ENCODE measurements at regions not wholly inside any gene's neighbourhood (a gene's known extent, or its start where the extent isn't known, plus 50 kb on each side); places are given as distances from the start of the nearest gene placed in this dataset.

GRCh38 chr20:6471110-6471647 lies 296.3 kb upstream of the BMP2 start:
- Histone ChIP-seq H3K4me1 (no peaks in the 10 kb centered on the region), H3K9me3 (no peaks in the 10 kb centered on the region), H3K27me3 (no peaks in the 10 kb centered on the region), H3K4me3 (no peak overlapping the region), H3K36me3 (no peaks in the 10 kb centered on the region), H3K27ac (no peak overlapping the region)
- no peak for DNase-seq (ENCODE audit: low spot score in 2 of 2)
- TF ChIP-seq CTCF (IDR thresholded peaks at IDR 0.05): no peak
- TF ChIP-seq EP300 (IDR thresholded peaks at IDR 0.05): no peak
- TF ChIP-seq POLR2A (IDR thresholded peaks at IDR 0.05): no peak
- 97% methylated on average over 5 of the region's 5 CpGs for WGBS, 2 donors

GRCh38 chr20:6469695-6470094 lies 297.8 kb upstream of the BMP2 start:
- DNase-seq (ENCODE audit: low spot score in 2 of 2): no peak
- no peaks in the 10 kb centered on the region for H3K36me3 ChIP-seq
- no peaks in the 10 kb centered on the region for H3K9me3 ChIP-seq
- H3K4me3 ChIP-seq: no peak overlapping the region
- H3K4me1 ChIP-seq: no peaks in the 10 kb centered on the region
- H3K27ac ChIP-seq: no peak overlapping the region
- TF ChIP-seq EP300 (IDR thresholded peaks at IDR 0.05) (no peak), CTCF (IDR thresholded peaks at IDR 0.05) (no peak), POLR2A (IDR thresholded peaks at IDR 0.05) (no peak)
- H3K27me3 ChIP-seq: no peaks in the 10 kb centered on the region
- 57 to 58% methylated on average over 4 of the region's 4 CpGs for WGBS, 2 donors

- no peaks in the 10 kb centered on the region for H3K27me3 ChIP-seq
- H3K27ac ChIP-seq: no peak overlapping the region
- no peak overlapping the region for H3K4me3 ChIP-seq
- no peak for TF ChIP-seq POLR2A (IDR thresholded peaks at IDR 0.05)
- TF ChIP-seq EP300 (IDR thresholded peaks at IDR 0.05): no peak
- no peak for TF ChIP-seq CTCF (IDR thresholded peaks at IDR 0.05)
- H3K9me3 ChIP-seq: no peaks in the 10 kb centered on the region
- H3K4me1 ChIP-seq: no peaks in the 10 kb centered on the region
- DNase-seq (ENCODE audit: low spot score in 2 of 2): no peak
- no peaks in the 10 kb centered on the region for H3K36me3 ChIP-seq
- 41 to 44% methylated on average over 2 of the region's 2 CpGs for WGBS, 2 donors
These were observed 298.9 kb upstream of the BMP2 start for GRCh38 chr20:6468423-6469116.

DNA sequence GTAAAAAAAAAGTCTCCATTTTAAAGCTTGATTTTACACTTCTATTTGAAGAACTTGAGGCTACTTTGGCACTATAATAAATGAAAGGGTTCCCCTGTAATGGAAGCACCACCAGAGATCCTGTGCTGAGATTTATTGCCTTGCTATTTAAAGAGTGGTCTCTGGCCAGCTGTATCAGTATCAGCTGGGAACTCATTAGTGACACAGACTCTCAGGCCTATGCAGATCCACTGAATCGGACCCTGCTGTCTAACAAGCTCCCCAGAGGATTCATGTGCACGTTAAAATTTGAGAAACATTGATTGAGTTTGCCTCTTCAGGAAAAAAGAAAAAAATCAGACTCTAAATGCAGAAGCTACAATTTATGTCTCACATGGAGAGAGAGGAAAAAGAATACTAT lies 299.9 kb upstream of the BMP2 start:
- WGBS, 2 donors: 25 to 34% methylated on average over 2 of the region's 2 CpGs
- Histone ChIP-seq H3K4me1 (no peaks in the 10 kb centered on the region), H3K9me3 (no peaks in the 10 kb centered on the region), H3K27ac (no peak overlapping the region), H3K27me3 (no peaks in the 10 kb centered on the region), H3K4me3 (no peak overlapping the region), H3K36me3 (no peaks in the 10 kb centered on the region)
- DNase-seq (ENCODE audit: low spot score in 2 of 2): no peak
- TF ChIP-seq CTCF (IDR thresholded peaks at IDR 0.05): no peak
- no peak for TF ChIP-seq POLR2A (IDR thresholded peaks at IDR 0.05)
- no peak for TF ChIP-seq EP300 (IDR thresholded peaks at IDR 0.05)

DNA sequence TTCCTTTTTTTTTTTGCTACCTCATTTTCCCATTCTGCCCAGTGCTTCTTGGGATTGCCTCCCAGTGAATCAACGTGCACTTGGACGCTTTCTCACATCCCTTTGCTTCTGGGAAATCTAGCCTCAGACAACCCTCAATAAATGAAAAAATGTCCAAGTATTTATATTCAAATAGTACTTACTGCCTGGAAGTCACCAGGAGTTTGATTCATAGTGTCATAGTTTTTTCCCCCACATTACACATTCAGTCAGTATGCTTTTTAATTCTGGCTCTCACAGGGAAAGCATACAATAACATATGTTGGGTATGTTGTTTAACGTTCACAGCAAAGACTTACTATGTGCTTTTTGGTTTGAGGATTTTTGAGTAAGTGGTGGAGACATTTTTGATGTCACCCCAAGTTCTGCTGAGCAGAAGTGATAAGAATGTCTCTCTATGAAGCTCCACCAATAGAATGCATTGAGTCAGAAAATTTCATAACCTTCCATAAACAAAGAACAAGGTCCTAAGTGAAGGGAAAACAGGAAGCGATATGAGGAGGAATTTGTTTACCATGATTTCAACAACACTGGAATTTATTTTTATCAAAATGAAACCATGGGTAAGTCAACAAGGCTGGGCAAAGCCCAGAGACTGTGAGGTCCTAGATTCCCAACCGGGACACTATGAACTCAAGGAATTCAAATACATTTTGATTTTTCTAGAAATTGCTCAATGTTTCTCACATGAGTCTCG lies 301.2 kb upstream of the BMP2 start:
- no peaks in the 10 kb centered on the region for H3K27me3 ChIP-seq
- DNase-seq (ENCODE audit: low spot score in 2 of 2): no peak
- H3K36me3 ChIP-seq: no peaks in the 10 kb centered on the region
- WGBS, 2 donors: 53 to 61% methylated on average over 6 of the region's 6 CpGs
- no peak overlapping the region for H3K27ac ChIP-seq
- H3K4me1 ChIP-seq: no peaks in the 10 kb centered on the region
- H3K4me3 ChIP-seq: no peak overlapping the region
- no peaks in the 10 kb centered on the region for H3K9me3 ChIP-seq
- TF ChIP-seq CTCF (IDR thresholded peaks at IDR 0.05): no peak
- TF ChIP-seq EP300 (IDR thresholded peaks at IDR 0.05): no peak
- TF ChIP-seq POLR2A (IDR thresholded peaks at IDR 0.05): no peak
